ENCODE measurements at regions not wholly inside any gene's neighbourhood (a gene's known extent, or its start where the extent isn't known, plus 50 kb on each side); places are given as distances from the start of the nearest gene placed in this dataset.
"Not testable (repeated sequence)": the region's sequence is repeated elsewhere in the genome, so short reads cannot be mapped to it uniquely, and the experiment has no call there.

- DNase-seq: no peak
Measured at GRCh38 chr2:207417301-207417718, 112.5 kb upstream of the CREB1 start.

- DNase-seq: no peak
Measured at GRCh38 chr2:207418419-207418818, 111.3 kb upstream of the CREB1 start.

GRCh38 chr2:207419331-207419730, 110.4 kb upstream of the CREB1 start:
- no peak for DNase-seq

GRCh38 chr2:207421671-207422070, 108.1 kb upstream of the CREB1 start:
- no peak for DNase-seq

GRCh38 chr2:207422380-207422779, 107.4 kb upstream of the CREB1 start:
- DNase-seq: no peak

GRCh38 chr2:207423886-207424285, 105.9 kb upstream of the CREB1 start:
- DNase-seq: peak; percentile 23 to 52

GRCh38 chr2:207427986-207428385, 101.8 kb upstream of the CREB1 start:
- no peak for DNase-seq

GRCh38 chr2:207428573-207428972, 101.2 kb upstream of the CREB1 start:
- no peak for DNase-seq

- DNase-seq: no peak
Measured at GRCh38 chr2:207432453-207432852, 97.3 kb upstream of the CREB1 start.

- no peak for DNase-seq
Measured at GRCh38 chr2:207434306-207434705, 95.5 kb upstream of the CREB1 start.

- DNase-seq: no peak
Measured at GRCh38 chr2:207434899-207435465, 94.8 kb upstream of the CREB1 start.

- no peak for DNase-seq
Measured at GRCh38 chr2:207437136-207437523, 92.6 kb upstream of the CREB1 start.

- DNase-seq: no peak
Measured at GRCh38 chr2:207437524-207438143, 92.1 kb upstream of the CREB1 start.

- no peak for DNase-seq
Measured at GRCh38 chr2:207438414-207439126, 91.2 kb upstream of the CREB1 start.

GRCh38 chr2:207439881-207440280, 89.9 kb upstream of the CREB1 start:
- DNase-seq: not testable (repeated sequence)

GRCh38 chr2:207444756-207445155, 85.0 kb upstream of the CREB1 start:
- DNase-seq: no peak

- no peak for DNase-seq
Measured at GRCh38 chr2:207446653-207447052, 83.1 kb upstream of the CREB1 start.

- DNase-seq: no peak
Measured at GRCh38 chr2:207448006-207448405, 81.8 kb upstream of the CREB1 start.

GRCh38 chr2:207449642-207450165, 80.1 kb upstream of the CREB1 start:
- DNase-seq: no peak

GRCh38 chr2:207450186-207450585, 79.6 kb upstream of the CREB1 start:
- no peak for DNase-seq

GRCh38 chr2:207458582-207458981, 71.2 kb upstream of the CREB1 start:
- no peak for DNase-seq

GRCh38 chr2:207459990-207460757, 69.6 kb upstream of the CREB1 start:
- DNase-seq: no peak

GRCh38 chr2:207463433-207463832, 66.3 kb upstream of the CREB1 start:
- no peak for DNase-seq
